GM12891 (cell line): ENCODE measurements at regions not wholly inside any gene's neighbourhood (a gene's known extent, or its start where the extent isn't known, plus 50 kb on each side); places are given as distances from the start of the nearest gene placed in this dataset.

Source experiments
- POLR2A ChIP-seq: IDR thresholded peaks from 2 replicates; pipeline ENCODE4 v1.6.1; 2011; ENCODE audit warnings: low read depth, low read length, control low read depth
- POLR2AphosphoS5 ChIP-seq: IDR thresholded peaks from 2 replicates; pipeline ENCODE4 v1.6.1; 2011; ENCODE audit warnings: low read depth, low read length, control low read depth

DNA sequence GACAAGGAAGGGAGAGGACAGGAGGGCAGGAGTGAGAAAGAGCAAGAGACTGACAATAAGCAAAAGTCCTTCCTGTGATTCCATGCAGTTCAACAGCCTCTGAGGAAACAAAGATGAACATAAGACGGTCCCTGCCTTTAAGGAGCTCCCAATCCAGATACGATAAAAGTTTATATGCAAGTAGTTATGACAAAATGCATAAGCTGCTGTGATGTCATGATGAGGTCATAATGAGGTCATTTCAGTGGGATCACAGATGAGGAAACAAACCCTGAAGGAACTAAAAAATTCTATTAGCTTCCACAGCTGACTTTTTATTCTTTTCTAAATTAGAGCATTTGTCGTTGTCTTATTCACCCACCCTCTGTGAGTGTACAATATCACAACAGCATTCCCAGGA lies 458.5 kb upstream of the ACVR2A start:
- no peak for TF ChIP-seq POLR2A
- TF ChIP-seq POLR2AphosphoS5 = no peak
